ENCODE measurements at regions not wholly inside any gene's neighbourhood (a gene's known extent, or its start where the extent isn't known, plus 50 kb on each side); places are given as distances from the start of the nearest gene placed in this dataset.

GRCh38 chr13:111966933-111967332, 100.0 kb upstream of the SOX1 start:
- no peak for DNase-seq (ENCODE audit: extremely low read depth, low read depth)

DNA sequence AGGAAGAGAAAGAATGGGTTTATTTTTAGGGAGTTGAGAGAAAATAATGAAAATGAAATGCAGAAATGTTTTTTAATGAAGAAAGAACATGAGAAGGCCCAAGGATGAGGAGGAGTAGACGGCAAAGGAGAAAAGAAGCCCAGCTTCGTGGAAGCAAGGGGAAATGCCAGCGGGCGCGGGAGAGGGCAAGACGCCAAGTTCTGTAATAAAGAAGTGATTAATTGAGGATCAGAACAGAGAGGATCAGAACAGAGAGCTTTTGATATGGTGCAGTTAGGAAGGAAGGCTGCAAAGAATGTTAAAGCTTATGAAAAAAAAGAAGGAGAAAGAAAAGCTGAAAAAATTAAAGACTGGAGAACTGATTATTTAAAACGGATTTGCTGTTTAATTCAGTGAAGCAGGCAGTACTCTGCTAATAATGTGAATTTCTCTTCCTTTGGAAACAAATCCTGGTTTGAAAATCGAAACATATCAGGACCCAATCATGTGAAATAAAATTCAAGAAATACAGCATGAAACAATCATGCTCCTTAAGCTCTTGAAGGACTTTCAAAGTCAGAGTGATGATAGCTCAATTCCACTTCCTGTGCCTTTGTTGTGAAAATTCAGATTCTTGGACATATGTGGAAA, 99.3 kb upstream of the SOX1 start:
- no peak for DNase-seq (ENCODE audit: extremely low read depth, low read depth)

- no peak for DNase-seq (ENCODE audit: extremely low read depth, low read depth)
Observed at GRCh38 chr13:111968336-111969010, 98.5 kb upstream of the SOX1 start.

- no peak for DNase-seq (ENCODE audit: extremely low read depth, low read depth)
Observed at GRCh38 chr13:111969551-111970135, 97.3 kb upstream of the SOX1 start.

DNA sequence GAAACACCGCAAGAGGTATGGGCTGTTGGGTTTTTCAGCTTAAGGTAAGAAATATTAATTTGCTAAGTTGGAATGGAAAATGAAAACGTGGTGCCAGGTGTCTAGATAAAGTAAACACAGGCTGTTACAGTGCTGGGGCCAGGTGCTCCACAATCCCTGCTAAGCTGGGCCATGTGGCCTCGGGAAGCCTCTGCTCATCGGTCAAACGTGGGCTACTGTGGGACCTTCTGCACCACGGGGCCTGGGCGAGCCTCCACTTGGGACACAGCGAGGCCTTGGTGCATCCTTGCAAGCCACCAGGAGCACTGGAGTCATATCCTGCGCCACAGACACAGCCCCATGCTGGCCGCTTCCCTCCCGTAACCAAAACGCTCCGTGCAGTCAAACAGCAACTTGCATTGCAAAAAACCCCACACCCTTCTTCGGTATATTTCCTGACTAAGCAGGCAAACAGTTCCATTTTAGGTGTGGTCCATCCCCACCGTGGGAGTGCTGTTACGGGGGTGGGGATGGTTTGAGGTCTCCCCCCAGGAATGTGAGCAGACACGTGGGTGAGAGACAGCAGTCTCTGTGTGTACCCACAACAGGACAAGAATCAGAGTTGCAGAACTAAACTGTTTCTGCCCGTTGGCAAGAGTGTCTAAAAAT, 96.3 kb upstream of the SOX1 start:
- no peak for DNase-seq (ENCODE audit: extremely low read depth, low read depth)

DNA sequence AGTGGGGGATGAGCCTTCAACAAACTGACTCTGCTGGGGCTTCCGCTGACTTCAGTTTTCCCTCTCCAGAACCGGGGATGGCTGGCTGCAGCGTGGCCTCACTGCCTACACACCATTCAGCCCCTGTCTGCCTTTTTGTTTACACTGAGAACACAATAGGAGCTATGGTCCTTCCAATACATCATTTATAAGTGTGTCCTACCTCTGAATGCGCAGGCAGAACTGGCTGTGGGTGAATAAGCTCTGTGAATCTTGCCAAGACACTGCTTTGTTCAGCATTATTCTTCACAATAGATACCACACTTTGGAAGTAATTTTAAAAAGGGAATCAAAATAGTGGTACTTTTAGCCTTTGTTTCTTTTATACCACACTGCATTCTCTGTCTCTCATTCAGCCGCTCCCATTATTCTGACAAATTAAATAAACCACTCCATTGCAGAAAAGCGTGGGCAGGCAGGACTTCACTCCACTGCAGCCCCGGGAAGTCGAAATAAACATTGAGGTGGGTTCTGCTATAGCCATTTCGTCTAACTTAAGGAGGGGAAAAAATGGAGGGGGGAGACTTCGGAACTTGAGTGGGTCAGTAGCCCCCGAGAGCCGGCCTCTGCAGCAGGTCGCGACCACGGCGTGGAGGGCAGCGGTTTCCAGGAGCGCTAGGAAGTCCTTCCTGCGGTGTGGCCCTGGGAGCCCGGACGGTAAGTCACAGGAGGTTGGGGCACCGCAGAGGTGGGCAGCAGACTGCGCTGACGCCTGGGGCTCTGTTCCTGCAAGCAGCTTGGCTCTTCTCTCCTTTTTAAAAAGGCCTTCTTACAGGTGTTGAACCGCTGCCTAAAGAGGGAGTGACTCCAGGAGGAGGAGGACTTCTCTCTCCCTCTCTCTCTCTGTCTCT, 94.8 kb upstream of the SOX1 start:
- no peak for DNase-seq (ENCODE audit: extremely low read depth, low read depth)

DNA sequence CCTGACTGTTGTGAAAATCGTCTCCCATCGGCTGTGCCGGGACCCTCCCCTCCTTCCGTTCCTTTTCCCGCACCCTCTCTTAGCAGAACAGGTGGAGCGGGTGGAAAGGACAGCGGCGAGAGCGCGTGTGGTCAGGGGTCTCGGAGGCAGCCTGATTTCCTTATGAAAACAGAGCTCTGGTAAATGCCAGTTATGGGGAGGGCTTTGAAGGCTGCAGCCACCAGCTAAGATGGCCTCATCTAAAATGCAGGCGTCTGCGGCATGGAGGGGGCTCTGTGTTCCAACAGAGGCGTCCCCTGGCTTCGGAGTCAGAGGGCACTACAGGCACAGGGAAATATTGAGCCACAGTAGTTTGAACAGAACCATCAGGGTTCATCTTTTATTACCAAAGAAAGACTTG, 93.8 kb upstream of the SOX1 start:
- DNase-seq (ENCODE audit: extremely low read depth, low read depth), result no peak

- no peak for DNase-seq (ENCODE audit: extremely low read depth, low read depth)
Observed at GRCh38 chr13:111973605-111974340, 93.2 kb upstream of the SOX1 start.

- DNase-seq (ENCODE audit: extremely low read depth, low read depth), result no peak
Observed at GRCh38 chr13:111974341-111974640, 92.7 kb upstream of the SOX1 start.

- DNase-seq (ENCODE audit: extremely low read depth, low read depth), result no peak
Observed at GRCh38 chr13:111975539-111976473, 91.1 kb upstream of the SOX1 start.

DNA sequence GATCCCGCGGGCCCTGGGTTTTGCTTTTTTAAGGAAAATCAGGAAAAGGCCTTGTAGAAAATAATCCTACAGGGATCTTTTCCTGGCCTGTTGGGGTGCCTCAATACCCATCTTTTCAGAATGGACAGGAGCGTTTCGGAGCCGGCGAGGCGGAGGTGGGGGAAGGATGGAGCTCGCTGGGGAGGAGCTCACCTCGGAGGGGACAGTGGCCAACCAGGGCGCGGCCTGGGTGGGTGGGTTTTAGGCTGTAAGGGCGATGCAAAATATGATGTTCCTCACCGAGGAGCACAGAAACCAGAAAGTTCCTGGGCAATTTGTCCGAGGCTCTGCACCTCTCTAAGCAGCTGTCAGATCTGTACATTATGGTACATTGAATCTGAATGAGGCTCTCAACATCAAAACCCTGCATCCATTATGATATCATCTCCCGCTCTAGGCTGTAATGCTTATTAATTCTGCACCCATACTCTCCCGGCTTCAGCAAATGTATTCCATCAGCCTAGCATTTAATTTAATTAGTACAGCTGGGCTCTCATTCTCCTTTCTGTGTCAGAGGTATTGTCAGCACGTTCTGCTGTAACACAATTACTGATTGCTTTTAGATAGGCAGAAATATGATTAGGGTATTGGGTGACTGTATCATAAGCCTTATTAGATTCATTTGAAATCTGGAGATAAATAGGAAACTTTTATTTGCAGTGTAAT, 90.3 kb upstream of the SOX1 start:
- no peak for DNase-seq (ENCODE audit: extremely low read depth, low read depth)

- no peak for DNase-seq (ENCODE audit: extremely low read depth, low read depth)
Observed at GRCh38 chr13:111977179-111977506, 89.8 kb upstream of the SOX1 start.

GRCh38 chr13:111978546-111978945, 88.4 kb upstream of the SOX1 start:
- DNase-seq (ENCODE audit: extremely low read depth, low read depth), result no peak

DNA sequence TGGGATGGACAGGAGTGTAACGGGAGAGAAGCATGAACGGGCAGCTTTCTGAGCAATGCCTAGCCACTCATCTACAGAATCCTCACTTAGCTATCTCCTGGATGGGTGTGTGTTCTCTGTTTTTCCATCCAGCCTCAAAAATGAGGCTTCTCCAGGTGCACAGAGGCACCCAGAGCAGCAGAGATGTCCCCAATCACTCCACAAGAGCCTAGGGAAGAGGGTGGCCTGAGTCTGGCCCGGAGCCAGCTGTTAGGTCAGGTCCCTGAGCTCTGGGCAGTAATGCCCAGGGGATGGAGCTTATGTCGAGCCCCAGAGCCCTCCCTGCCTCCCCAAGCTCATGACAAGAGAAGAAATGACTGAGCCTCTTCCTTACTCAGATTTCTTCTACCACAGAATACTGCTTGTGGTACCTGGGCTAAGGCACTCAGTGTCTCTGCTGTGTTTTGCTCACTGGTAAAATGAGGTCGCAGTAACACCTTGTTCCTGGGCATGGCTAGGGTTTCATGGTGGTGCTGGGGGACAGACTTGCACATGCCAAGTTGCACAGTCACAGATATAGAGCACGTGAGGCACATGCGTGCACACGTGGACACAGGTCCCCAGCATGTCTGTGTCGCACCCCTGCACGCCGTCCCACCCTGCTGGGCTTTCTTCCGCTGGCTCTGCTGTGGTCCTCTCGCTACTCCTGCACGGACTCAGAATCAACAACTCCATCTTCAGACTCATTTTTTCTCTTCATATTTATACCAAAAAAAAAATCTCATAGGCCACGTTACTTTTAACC, 86.6 kb upstream of the SOX1 start:
- no peak for DNase-seq (ENCODE audit: extremely low read depth, low read depth)

- no peak for DNase-seq (ENCODE audit: extremely low read depth, low read depth)
Observed at GRCh38 chr13:111981006-111981405, 85.9 kb upstream of the SOX1 start.

GRCh38 chr13:111981446-111982165, 85.3 kb upstream of the SOX1 start:
- no peak for DNase-seq (ENCODE audit: extremely low read depth, low read depth)

GRCh38 chr13:111984349-111984748, 82.6 kb upstream of the SOX1 start:
- DNase-seq (ENCODE audit: extremely low read depth, low read depth), result no peak

All from NCI-H460 (cell line).